Tibial nerve (tissue), 4 donors: ENCODE measurements at regions not wholly inside any gene's neighbourhood (a gene's known extent, or its start where the extent isn't known, plus 50 kb on each side); places are given as distances from the start of the nearest gene placed in this dataset.

Experiments
- EP300 ChIP-seq, 2 donors: sonication (generic); formaldehyde crosslinking; IDR thresholded peaks; one replicate each; pipeline ENCODE4 v1.6.1; 2017; ENCODE audit warnings: antibody characterized with exemption in 2 of 2, mild to moderate bottlenecking in 1 of 2
- TF ChIP-seq, protein P1 (sequence below), 5 experiments: fragments of 200-600 bp in 3 of 5; fragments of 450-650 bp in 2 of 5; sonication (generic) in 3 of 5; IDR thresholded peaks; one replicate each; pipeline ENCODE4 v1.5.1; 2016 to 2019; ENCODE audit warnings: antibody characterized with exemption in 5 of 5, mild to moderate bottlenecking in 3 of 5, moderate library complexity in 2 of 5

- TF ChIP-seq, protein P1, sequence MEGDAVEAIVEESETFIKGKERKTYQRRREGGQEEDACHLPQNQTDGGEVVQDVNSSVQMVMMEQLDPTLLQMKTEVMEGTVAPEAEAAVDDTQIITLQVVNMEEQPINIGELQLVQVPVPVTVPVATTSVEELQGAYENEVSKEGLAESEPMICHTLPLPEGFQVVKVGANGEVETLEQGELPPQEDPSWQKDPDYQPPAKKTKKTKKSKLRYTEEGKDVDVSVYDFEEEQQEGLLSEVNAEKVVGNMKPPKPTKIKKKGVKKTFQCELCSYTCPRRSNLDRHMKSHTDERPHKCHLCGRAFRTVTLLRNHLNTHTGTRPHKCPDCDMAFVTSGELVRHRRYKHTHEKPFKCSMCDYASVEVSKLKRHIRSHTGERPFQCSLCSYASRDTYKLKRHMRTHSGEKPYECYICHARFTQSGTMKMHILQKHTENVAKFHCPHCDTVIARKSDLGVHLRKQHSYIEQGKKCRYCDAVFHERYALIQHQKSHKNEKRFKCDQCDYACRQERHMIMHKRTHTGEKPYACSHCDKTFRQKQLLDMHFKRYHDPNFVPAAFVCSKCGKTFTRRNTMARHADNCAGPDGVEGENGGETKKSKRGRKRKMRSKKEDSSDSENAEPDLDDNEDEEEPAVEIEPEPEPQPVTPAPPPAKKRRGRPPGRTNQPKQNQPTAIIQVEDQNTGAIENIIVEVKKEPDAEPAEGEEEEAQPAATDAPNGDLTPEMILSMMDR (IDR thresholded peaks at IDR 0.05): no peak
- TF ChIP-seq EP300 (IDR thresholded peaks at IDR 0.05): no peak
Measured at GRCh38 chr4:126046081-126046614, 731.4 kb downstream of the FAT4 start.
